Epithelial cell of esophagus (primary cell): ENCODE measurements at regions not wholly inside any gene's neighbourhood (a gene's known extent, or its start where the extent isn't known, plus 50 kb on each side); places are given as distances from the start of the nearest gene placed in this dataset.

ENCODE experiments used
- DNase-seq: peaks from one replicate; pipeline ENCODE4 v3.0.0; 2010; ENCODE audit warnings: low read depth
- H3K4me3 ChIP-seq: 2 replicates; pipeline ENCODE4 v1.5.1; 2011; ENCODE audit warnings: mild to moderate bottlenecking, low read length, control low read depth
- TF ChIP-seq, protein P1 (sequence below): IDR thresholded peaks from 2 replicates; pipeline ENCODE4 v1.5.1; 2011; ENCODE audit warnings: low read depth, mild to moderate bottlenecking, low read length, control low read depth, inconsistent platforms; ENCODE audit not compliant: insufficient read depth; ENCODE audit errors: missing control alignments

DNA sequence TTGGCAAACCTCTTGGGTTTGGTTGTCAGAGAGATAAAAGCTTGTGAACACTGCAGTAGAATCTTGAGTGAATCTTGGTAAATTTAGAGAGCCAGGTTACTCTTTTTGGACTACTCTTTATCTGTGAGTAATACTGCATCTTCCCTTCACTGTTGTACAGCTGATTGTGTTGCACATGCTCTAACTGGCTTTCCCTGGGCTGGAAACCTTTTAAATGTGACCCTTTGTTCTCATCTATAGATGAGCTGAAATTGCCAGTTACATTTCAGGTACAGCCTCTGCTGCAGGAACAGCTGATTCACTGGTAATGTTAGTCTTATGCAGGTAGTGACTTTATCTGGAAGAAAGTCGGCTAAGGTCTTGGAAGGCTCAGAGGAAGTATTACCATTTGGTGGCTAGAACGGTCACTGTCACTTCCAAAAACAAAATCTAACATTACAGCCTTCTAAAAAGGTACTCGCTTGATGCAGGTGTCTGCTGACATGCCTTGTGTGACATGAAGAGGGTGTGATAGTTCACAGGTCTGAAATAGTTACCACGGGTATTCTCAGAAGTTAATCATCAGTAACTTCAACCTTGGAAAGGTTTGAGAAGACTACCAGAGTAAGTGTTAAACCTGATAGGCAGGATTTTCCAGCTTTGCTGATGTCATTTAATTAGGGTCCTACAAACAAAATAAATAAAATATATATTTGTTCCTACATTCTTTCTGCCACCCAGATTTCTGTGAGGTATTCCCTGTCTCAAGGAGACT is 851.1 kb downstream of the SLC4A3 start:
- TF ChIP-seq, protein P1, sequence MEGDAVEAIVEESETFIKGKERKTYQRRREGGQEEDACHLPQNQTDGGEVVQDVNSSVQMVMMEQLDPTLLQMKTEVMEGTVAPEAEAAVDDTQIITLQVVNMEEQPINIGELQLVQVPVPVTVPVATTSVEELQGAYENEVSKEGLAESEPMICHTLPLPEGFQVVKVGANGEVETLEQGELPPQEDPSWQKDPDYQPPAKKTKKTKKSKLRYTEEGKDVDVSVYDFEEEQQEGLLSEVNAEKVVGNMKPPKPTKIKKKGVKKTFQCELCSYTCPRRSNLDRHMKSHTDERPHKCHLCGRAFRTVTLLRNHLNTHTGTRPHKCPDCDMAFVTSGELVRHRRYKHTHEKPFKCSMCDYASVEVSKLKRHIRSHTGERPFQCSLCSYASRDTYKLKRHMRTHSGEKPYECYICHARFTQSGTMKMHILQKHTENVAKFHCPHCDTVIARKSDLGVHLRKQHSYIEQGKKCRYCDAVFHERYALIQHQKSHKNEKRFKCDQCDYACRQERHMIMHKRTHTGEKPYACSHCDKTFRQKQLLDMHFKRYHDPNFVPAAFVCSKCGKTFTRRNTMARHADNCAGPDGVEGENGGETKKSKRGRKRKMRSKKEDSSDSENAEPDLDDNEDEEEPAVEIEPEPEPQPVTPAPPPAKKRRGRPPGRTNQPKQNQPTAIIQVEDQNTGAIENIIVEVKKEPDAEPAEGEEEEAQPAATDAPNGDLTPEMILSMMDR: no peak
- no peak overlapping the region for H3K4me3 ChIP-seq
- peak; percentile 58 for DNase-seq

DNA sequence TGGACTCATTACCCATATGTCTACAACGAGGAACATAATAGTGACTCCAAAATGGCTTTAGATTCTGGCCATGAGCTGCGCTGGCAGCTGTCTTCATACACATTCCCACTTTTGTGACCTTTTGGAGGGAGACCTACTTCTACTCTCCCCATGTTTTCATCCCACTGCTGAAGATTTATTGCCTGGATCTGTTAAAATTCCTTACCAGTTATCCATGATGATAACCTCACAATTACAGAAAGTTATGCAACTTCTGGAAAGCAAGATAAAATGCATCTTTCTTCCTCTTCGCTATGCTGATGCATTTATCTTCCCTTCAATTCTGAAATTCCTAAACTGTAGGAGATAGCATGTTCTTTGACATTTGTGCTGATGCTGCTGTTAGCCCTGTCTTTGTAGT is 855.3 kb downstream of the SLC4A3 start:
- no peak for DNase-seq
- no peak overlapping the region for H3K4me3 ChIP-seq
- TF ChIP-seq, protein P1: no peak

DNA sequence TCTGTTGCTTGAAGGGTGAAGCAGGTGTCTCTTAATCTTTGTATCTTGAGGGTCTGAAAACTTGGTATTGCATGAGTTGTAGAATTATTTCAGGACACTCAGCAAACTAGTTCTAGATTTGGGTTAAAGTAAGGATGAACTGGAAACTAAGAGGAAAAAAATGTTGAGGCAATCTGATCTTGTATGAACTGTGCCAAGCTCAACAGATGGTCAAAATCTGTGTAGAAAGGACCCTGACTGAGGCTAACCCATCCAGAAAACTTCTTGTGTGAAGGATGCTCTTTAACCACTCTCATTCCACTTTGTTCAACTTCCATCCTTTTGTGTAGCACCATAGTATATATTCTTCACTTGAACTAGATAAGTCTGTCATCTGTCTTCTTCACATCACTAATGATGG is 861.7 kb downstream of the SLC4A3 start:
- no peak overlapping the region for H3K4me3 ChIP-seq
- TF ChIP-seq, protein P1: no peak

DNA sequence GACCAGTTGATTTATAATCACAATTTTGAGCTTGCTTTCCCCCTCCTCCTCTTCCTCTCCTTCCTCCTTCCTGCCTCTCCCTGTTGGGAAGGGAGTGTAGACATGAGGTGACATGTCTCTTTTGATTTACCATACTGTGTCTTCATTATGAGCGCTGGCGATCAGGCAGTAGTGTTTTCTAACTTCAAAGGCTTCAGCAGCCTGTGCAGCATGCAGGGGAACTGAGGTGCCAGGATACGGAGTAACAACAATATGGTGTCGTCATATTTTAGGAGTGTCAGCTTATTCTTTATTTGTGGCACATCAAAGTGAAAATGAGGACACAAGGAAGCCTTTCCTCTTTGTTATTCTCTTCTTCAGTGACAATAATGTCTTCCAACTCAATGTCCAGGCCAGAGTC is 864.2 kb downstream of the SLC4A3 start:
- TF ChIP-seq, protein P1: no peak
- H3K4me3 ChIP-seq: no peak overlapping the region
- DNase-seq: peak; percentile 42

More for the DNA sequence above, 861.7 kb downstream of the SLC4A3 start:
- DNase-seq: no peak

DNA sequence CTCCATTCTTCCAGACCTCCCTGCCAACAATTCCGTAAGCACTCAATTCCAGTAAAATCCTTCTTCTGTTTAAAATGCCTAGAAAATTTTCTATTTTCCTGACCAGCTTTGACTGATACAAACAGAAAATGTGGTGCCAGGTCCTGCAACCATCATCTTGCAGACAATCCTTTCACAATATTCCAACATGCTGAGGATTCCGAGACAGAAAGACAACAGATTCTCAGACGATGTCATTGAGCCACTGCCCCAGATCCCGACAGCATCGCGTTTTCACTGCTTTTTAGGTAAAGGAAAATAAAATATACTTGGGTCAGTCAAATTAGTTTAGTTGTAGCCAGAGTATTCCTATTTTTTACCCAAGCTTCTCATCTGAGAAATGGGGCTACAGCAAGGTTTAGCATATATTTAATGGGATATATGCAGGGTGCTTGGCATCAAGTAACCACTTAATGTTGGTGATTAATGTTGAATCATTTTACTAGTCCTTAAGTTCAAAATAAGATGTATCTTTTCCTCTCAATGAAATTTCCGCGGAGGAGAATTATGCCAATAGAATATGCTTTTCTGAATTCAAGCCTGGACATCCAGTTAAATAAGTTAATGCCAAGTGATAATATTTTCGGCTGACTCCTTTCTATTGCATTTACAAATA is 866.6 kb downstream of the SLC4A3 start:
- TF ChIP-seq, protein P1: no peak
- DNase-seq: no peak

DNA sequence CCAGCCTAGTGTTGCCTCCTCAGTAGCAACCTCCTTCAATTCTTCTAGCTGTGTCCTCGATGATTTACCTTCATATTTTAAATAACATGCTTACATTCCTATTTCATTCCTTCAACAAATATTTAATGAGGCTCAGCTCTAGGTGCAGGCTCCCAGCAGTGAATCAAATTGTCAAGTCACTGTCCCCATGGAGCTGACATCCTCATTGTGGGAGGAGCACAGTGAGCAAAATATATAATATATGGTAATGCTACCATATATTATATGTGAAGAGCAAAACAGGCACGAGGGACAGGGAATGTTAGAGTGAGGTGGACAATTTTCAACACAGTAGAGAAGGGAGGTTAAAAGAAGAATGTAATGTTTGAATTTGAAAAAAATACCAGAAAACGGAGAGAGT is 869.1 kb downstream of the SLC4A3 start:
- no peak overlapping the region for H3K4me3 ChIP-seq
- DNase-seq: no peak
- TF ChIP-seq, protein P1: no peak

More for the DNA sequence above, 866.6 kb downstream of the SLC4A3 start:
- no peak overlapping the region for H3K4me3 ChIP-seq
